ENCODE measurements at regions not wholly inside any gene's neighbourhood (a gene's known extent, or its start where the extent isn't known, plus 50 kb on each side); places are given as distances from the start of the nearest gene placed in this dataset.

DNA sequence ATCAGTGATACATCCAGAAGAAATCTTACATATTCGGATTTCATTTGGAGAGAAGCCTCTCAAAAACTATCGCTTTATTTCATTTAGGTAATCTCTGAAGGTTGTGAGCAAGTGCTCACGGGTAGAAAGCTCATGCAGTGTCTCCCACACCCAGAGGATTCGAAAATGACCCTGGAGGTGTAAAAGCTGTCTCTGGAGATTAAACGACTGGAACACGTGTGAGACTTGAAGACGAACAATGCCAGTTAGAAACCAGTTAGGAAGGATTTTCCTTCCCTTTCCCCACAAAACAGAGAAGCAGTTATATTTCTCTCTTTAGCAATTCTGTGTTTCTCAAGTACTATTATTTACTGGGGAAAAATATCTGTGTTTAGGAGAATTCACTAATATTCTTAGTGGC, 92.5 kb upstream of the CD55 start:
- no peak overlapping the region for H3K4me3 ChIP-seq (ENCODE audit: low read depth, low read length)
- TF ChIP-seq, protein P1, sequence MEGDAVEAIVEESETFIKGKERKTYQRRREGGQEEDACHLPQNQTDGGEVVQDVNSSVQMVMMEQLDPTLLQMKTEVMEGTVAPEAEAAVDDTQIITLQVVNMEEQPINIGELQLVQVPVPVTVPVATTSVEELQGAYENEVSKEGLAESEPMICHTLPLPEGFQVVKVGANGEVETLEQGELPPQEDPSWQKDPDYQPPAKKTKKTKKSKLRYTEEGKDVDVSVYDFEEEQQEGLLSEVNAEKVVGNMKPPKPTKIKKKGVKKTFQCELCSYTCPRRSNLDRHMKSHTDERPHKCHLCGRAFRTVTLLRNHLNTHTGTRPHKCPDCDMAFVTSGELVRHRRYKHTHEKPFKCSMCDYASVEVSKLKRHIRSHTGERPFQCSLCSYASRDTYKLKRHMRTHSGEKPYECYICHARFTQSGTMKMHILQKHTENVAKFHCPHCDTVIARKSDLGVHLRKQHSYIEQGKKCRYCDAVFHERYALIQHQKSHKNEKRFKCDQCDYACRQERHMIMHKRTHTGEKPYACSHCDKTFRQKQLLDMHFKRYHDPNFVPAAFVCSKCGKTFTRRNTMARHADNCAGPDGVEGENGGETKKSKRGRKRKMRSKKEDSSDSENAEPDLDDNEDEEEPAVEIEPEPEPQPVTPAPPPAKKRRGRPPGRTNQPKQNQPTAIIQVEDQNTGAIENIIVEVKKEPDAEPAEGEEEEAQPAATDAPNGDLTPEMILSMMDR (IDR thresholded peaks at IDR 0.05; ENCODE audit: insufficient read depth, low read depth, low read length): no peak
- no peak for DNase-seq (ENCODE audit: low read depth)

GRCh38 chr1:207230441-207230840, 91.0 kb upstream of the CD55 start:
- no peak for DNase-seq (ENCODE audit: low read depth)
- TF ChIP-seq, protein P1 (IDR thresholded peaks at IDR 0.05; ENCODE audit: insufficient read depth, low read depth, low read length): no peak
- H3K4me3 ChIP-seq (ENCODE audit: low read depth, low read length): no peak overlapping the region

GRCh38 chr1:207234690-207235089, 86.8 kb upstream of the CD55 start:
- TF ChIP-seq, protein P1 (IDR thresholded peaks at IDR 0.05; ENCODE audit: insufficient read depth, low read depth, low read length): no peak
- no peak overlapping the region for H3K4me3 ChIP-seq (ENCODE audit: low read depth, low read length)
- DNase-seq (ENCODE audit: low read depth): peak; percentile 70

- TF ChIP-seq, protein P1 (IDR thresholded peaks at IDR 0.05; ENCODE audit: insufficient read depth, low read depth, low read length): no peak
- H3K4me3 ChIP-seq (ENCODE audit: low read depth, low read length): no peak overlapping the region
- no peak for DNase-seq (ENCODE audit: low read depth)
These were observed 81.6 kb upstream of the CD55 start for GRCh38 chr1:207239874-207240273.

- peak; percentile 56 for DNase-seq (ENCODE audit: low read depth)
- TF ChIP-seq, protein P1 (IDR thresholded peaks at IDR 0.05; ENCODE audit: insufficient read depth, low read depth, low read length): no peak
- H3K4me3 ChIP-seq (ENCODE audit: low read depth, low read length): no peak overlapping the region
These were observed 81.0 kb upstream of the CD55 start for GRCh38 chr1:207240325-207241101.

DNA sequence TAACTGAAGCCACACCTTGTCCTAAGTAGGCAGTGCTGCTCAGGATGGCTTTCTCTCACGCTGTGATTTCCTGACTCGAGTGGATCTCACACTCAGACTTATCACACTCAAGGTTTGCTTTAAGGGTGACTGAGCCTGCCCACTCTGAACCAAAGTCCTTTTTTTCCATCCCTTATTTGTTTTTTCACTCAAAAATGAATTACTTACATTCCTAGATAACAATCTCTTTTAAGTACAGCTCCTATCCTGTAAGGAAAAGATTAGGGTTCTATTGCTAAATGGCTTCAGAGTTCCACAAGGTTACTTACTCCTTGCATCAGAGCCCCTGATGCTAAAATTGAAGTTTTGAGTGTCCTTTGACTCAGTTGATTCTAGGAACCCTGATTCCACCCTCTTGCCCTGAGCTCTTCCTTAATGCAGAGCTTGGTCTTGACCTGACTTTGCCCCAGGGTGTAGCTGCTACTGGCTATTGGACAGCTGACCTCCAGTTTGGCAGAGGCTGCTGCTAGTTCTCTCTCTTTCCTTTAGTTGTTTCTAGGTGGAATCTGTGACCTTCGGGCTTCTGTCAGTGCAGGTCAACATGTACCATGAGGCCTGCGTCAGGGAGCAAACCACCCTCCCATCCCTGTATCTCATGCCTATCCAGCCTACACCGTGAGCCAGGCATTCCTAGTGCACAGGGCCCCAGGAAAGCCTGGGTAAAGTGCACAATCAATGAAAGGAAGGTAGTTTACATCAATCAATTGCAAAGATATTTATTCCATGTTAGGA, 80.1 kb upstream of the CD55 start:
- peak; percentile 58 for DNase-seq (ENCODE audit: low read depth)
- TF ChIP-seq, protein P1 (IDR thresholded peaks at IDR 0.05; ENCODE audit: insufficient read depth, low read depth, low read length): no peak
- H3K4me3 ChIP-seq (ENCODE audit: low read depth, low read length): no peak overlapping the region
